HG03558 (cell line): ENCODE measurements at regions not wholly inside any gene's neighbourhood (a gene's known extent, or its start where the extent isn't known, plus 50 kb on each side); places are given as distances from the start of the nearest gene placed in this dataset.
"Not testable (repeated sequence)": the region's sequence is repeated elsewhere in the genome, so short reads cannot be mapped to it uniquely, and the experiment has no call there.

ENCODE experiments used
- ATAC-seq: cut with Tn5 transposase; IDR thresholded peaks from one replicate; pipeline ENCODE4 v1.9.1; 2021; ENCODE audit warnings: moderate number of reproducible peaks; ENCODE audit not compliant: unreplicated experiment; ENCODE audit errors: extremely low read depth

DNA sequence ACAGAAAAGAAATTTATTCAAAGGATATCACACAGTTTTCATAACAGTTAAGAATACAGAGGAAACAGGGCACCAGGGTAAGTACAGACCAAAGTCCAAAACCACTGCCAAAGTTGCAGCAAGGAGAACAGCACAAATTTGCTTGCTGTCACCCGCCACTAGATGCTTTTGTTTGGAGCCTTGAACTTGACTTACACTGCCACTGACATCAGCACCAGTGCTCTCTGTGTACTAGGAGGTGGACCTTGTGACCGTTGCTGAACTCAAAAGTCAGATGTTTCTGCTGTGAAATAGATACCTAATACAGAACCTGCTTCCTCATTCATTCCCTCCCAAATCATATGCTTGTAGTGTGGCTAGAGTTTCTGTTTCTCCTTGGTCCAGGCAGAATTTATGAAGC lies 578.3 kb upstream of the TMEFF2 start:
- no peak for ATAC-seq

DNA sequence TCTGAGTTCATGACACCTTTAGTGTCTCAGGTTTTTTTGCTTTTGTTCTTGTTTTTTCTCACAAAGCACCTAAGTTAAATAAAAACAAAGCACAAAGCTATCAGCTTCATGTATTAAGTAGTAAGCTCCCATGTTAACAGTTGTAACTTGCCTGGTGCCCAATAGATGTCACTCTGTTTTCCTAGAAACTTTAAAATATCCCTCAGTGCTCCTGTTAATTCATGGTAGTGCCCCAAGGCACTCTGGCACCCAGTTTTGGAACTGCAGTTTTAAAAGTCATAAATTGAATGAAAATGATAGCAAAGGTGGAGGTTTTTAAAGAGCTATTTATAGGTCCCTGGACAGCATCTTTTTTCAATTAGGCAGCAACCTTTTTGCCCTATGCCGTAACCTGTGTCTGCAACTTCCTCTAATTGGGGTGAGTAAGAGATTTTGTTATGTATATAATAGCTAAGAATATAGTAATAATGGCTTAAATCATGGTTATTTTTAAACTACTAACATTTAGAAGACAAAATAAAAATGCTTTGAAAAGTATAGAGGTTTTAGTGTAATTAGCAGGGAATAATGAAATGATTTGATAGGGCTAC lies 555.0 kb upstream of the TMEFF2 start:
- no peak for ATAC-seq

DNA sequence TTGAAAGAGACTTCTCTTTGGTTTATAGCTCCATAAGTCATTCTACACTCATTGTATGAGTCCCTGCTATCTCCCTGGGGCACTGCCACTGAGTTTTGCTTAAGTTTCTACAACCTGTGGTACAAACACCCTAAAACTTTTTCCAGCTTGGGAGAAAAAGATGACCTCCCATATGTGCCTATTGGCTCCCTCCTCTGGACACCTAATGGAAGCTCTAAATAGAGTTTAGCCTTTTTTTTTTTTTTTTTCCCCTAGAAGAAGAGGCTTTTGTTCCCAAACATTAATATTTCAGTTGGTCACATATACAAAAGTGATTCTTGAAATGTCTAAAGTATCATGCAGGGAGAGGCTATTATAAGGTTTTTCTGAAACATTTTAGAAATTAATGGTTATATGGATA lies 547.2 kb upstream of the TMEFF2 start:
- no peak for ATAC-seq

DNA sequence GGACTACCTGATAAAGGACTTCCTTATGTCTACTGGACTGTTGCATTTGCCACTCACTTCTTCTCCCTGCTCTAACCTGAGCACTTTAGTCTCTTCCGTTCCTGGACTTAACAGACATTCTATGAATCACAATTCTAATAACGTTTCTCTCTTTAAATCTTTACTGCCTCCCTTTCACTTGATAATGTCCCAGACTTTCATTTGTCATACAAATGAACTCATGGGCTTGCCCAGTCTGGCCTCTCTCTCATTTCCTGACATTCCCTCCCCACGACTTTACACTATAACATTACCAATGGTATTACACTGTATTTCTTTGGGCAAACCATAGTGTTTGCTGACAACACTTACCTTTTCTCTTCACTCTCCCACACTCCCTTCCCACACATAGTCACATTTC lies 540.7 kb upstream of the TMEFF2 start:
- ATAC-seq: no peak

DNA sequence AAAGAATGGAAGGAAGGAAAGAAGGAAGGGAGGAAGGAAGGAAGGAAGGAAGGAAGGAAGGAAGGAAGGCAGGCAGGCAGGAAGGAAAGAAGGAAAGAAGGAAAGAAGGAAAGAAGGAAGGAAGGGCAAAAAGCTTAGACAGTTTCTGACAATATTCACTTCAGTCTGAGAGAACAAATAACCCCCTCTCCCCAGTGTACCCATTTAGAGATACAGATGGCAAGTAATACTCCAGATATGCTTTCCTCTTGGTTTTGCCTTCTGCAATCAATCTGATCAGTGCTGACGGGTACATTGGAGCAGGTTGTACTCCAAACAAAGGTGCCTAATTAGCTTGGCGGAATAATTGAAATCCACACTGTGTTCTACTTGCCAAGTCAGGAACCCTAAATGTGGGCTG lies 534.6 kb upstream of the TMEFF2 start:
- ATAC-seq: no peak

DNA sequence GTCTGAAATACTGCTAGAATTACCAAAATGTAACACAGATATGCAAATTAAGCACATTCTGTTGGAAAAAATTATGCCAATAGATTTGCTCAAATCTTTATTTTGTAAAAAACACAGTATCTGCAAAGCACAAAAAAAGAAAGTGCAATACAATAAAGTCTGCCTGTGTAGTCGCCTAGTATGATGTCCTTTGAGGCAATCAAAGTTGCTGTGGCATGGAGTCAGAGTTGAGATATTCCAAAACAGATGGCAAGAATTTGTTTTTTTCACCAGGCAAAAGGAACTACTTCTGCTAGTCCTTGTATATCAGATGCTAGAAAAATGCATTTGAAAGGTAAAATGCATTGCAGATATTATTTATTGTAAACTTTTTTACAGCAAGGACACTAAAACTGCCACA lies 531.3 kb upstream of the TMEFF2 start:
- no peak for ATAC-seq

- ATAC-seq: no peak
Observed at GRCh38 chr2:192719629-192720028, 524.9 kb upstream of the TMEFF2 start.

GRCh38 chr2:192718340-192718739 lies 523.6 kb upstream of the TMEFF2 start:
- ATAC-seq: no peak

- ATAC-seq: no peak
Observed at GRCh38 chr2:192700934-192701333, 506.2 kb upstream of the TMEFF2 start.

GRCh38 chr2:192697880-192698279 lies 503.1 kb upstream of the TMEFF2 start:
- ATAC-seq: no peak

- no peak for ATAC-seq
Observed at GRCh38 chr2:192696857-192697256, 502.1 kb upstream of the TMEFF2 start.

DNA sequence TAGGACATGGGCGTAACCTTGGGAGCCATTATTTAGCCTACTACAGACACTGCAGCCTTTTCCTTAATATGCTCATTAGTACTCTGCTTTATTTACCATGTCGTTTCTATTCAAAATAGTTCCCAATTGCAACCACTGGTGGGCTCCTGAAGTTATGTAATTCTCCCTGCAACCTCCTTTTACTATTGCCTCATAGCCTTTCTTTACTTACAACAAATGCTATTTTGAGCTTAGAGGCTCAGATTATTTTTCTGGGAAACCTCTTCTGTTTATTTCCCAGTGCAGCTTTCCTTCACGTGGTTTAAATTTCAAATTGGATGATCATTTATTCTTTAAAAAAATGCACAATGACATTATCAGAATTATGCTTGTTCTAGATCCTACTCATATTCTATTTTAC lies 492.3 kb upstream of the TMEFF2 start:
- ATAC-seq: no peak

- not testable (repeated sequence) for ATAC-seq
Observed at GRCh38 chr2:192682511-192682910, 487.8 kb upstream of the TMEFF2 start.

GRCh38 chr2:192675681-192676080 lies 480.9 kb upstream of the TMEFF2 start:
- ATAC-seq: no peak

DNA sequence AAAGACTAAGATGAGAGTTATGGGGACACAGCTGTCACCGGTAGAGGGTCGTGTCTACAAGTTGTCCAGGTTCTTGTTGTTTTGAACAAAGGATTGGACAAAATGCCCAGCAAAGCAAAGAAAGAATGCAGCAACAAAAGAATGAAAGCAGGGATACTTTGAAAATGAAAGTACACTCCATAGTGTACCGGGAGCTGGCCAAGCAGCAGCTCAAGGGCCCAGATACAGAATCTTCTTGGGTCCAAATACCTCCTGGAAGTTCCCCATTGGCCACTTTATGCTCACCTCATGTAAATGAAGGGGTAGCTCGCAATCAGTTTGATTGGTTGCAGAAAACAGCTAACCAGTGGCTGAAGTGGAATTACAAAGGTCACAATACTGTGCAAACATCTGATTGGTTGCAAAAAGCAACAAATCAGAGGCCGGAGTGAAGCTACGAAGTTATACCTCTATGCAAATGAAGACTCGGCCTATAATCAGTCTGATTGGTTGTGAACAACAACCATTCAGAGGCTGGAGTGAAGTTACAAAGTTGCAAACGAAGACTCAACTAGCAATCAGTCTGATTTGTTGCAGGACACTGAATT lies 474.9 kb upstream of the TMEFF2 start:
- ATAC-seq: no peak

GRCh38 chr2:192660555-192660954 lies 465.8 kb upstream of the TMEFF2 start:
- ATAC-seq: not testable (repeated sequence)

DNA sequence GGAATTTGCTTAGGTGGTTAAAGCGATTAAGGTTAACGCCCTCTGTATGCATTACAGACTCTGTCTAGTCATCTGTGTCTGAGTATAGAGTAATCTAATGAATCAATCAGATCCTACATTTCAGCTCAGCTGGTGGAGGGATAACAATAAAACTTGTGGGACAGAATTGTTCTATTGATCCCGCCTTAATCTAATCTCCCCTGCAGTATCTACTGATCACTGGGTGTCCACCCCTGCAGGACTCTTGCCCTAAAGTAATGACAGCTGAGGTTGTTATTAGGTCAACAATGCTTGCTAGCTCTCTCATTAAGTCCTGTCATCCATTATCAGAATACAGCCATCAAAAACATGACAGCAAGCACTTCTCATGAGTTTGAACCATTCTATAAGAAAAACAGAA lies 462.6 kb upstream of the TMEFF2 start:
- ATAC-seq: no peak

DNA sequence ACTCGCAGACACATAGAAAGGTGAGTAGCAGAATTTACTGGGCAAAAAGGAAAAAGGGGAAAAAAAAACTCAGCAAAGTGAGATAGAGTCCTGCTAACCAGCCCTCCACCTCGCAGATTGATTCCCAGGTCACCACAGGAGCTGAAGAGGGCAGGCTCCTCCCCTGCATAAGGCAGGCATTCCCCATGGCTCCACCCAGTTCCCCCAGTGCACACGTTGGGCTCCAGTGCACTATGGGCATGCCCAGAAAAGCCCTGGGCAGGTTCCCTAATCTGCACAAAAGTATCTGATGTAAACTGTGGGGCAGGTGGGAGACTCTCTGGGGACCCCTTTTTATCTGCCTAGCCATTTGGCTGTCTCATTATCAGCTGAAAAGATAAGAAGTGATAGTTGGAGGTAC lies 461.2 kb upstream of the TMEFF2 start:
- no peak for ATAC-seq

DNA sequence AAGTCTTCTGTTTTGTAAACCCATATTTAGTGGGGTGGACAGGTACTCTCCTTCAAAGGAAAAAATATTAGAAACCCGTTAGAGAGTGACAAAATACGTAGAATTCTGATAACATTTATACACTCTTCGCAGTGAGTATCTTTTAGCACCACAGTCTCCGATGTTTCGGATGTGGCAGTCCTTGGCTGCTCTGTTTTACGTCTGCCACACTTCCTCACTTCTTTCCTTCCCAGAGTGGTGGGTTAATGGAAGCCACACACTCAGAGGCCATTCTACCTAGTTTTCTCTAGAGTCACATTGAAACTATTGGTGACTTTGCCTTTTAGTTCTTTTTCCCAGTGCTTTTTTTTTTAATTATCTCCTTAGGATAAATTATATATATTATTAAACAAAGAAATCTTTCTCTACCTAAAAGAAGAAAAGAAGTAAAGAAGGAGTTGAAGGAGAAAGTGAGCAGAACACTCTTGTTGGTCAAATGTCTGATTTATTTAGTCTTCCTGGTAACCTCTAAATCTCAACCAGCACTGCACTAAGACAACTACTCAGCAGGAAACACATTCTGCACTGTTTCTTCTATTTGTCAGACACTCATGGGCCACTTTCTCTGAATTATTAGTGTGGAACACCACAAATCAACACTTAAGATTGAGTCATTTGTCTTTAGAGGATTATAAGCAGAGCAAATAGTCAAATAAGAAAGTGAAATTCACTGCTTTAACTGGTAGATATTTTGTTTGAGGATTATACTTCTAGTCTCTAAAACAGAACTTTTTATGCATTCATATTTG lies 451.3 kb upstream of the TMEFF2 start:
- no peak for ATAC-seq

- ATAC-seq: no peak
Observed at GRCh38 chr2:192634557-192634956, 439.8 kb upstream of the TMEFF2 start.

DNA sequence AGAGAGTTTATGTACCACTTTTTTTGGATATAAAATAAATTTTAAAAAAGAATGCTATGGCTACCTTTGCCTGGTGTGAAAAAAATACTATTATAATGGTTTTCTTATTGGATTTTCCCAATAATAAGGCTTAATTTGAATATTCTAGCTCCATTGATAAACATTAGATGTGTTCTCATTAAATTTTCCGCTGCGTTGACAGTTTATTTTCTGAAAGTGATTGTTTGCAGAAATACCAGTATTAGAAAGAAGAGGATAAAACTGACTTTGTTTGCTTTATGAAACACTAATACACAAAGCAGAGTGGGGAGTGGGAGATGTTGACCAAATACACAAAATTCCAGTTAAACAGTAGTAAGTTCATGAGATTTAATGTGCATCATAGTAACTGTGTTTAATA lies 433.3 kb upstream of the TMEFF2 start:
- no peak for ATAC-seq

DNA sequence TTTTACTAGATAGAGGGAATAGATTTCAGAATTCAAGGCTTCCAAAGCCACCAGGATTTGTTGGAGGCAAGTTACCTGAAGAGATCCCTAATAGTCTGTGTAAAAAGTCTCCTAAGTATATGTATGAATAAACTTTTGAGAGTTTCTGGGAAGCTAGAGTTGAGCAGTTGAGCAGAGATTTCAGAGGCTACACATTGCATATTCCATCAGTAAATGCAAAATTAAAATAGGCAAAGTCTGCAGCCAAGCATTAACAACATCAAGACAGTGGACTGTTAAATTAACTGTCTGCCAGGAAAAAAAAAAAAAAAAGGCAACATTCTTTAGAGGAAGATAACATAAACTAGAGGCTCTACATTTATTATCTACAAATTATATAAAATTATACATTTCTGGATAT lies 420.4 kb upstream of the TMEFF2 start:
- ATAC-seq: no peak
